Small intestine (tissue), 7 donors: ENCODE measurements at regions not wholly inside any gene's neighbourhood (a gene's known extent, or its start where the extent isn't known, plus 50 kb on each side); places are given as distances from the start of the nearest gene placed in this dataset.

Source experiments
- DNase-seq, 2 donors: peaks; one replicate each; pipeline versions ENCODE4 v3.0.0 to v3.0.0-alpha.2; 2013
- FAIRE-seq: peaks from 2 replicates; lab custom pipeline; 2012; peaks lifted over from hg19 to GRCh38; lab: Jason Lieb, UNC
- H3K27ac ChIP-seq, 3 donors: one replicate each; pipeline ENCODE4 v1.5.1; 2013; ENCODE audit warnings: low read length in 2 of 3, mild to moderate bottlenecking in 2 of 3, control low read depth in 1 of 3, inconsistent platforms in 1 of 3, low read depth in 1 of 3, moderate library complexity in 1 of 3
- H3K27me3 ChIP-seq, 3 donors: one replicate each; pipeline ENCODE4 v1.6.1; 2013; ENCODE audit warnings: low read length in 3 of 3, inconsistent platforms in 1 of 3; ENCODE audit not compliant: control insufficient read depth in 3 of 3, insufficient read depth in 3 of 3
- H3K36me3 ChIP-seq, 3 donors: one replicate each; pipeline ENCODE4 v1.6.1; 2013; ENCODE audit warnings: low read length in 3 of 3, inconsistent platforms in 1 of 3, low read depth in 1 of 3, mild to moderate bottlenecking in 1 of 3, moderate library complexity in 1 of 3; ENCODE audit not compliant: control insufficient read depth in 3 of 3, insufficient read depth in 2 of 3
- H3K4me1 ChIP-seq, 3 donors: one replicate each; pipeline ENCODE4 v1.6.1; 2013; ENCODE audit warnings: low read length in 2 of 3, inconsistent platforms in 1 of 3, low read depth in 1 of 3, mild to moderate bottlenecking in 1 of 3, moderate library complexity in 1 of 3; ENCODE audit not compliant: control insufficient read depth in 3 of 3, insufficient read depth in 2 of 3
- H3K4me3 ChIP-seq, 3 donors: one replicate each; pipeline ENCODE4 v1.5.1; 2013; ENCODE audit warnings: low read length in 3 of 3, control low read depth in 1 of 3, inconsistent platforms in 1 of 3, low read depth in 1 of 3, mild to moderate bottlenecking in 1 of 3, moderate library complexity in 1 of 3
- H3K9me3 ChIP-seq, 2 donors: one replicate each; pipeline ENCODE4 v1.6.1; 2013; ENCODE audit warnings: low read depth in 1 of 2, low read length in 1 of 2; ENCODE audit not compliant: control insufficient read depth in 2 of 2, insufficient read depth in 1 of 2
- WGBS, 3 donors: extraction: QIAGEN DNeasy Blood & Tissue Kit; methylation state at CpG; one replicate each; pipeline ENCODE4 v1.1.7; 2013; 5-methylcytosine and 5-hydroxymethylcytosine counted together
- donor health status: healthy with polysubstance abuse.
- donor health status: control.
- donor health status: control.
- donor health status: Bipolar disorder and iron deficiency.
- donor health status: healthy.

- Histone ChIP-seq H3K27ac (no peak overlapping the region), H3K4me1 (no peaks in the 10 kb centered on the region), H3K9me3 (no peaks in the 10 kb centered on the region), H3K27me3 (peaks cover 0 to 4% (median 2%) of the 10 kb centered on the region in 3 donors), H3K4me3 (no peak overlapping the region), H3K36me3 (no peaks in the 10 kb centered on the region)
- 48 to 63% (median 48%) methylated on average over 6 of the region's 6 CpGs for WGBS, 3 donors
- no peak for DNase-seq
- no peak for FAIRE-seq
Measured at GRCh38 chr13:99884913-99885312, 86.7 kb downstream of the ZIC5 start.

- Histone ChIP-seq H3K4me1 (no peaks in the 10 kb centered on the region), H3K27ac (no peak overlapping the region), H3K27me3 (peaks cover 0 to 2% (median under 1%) of the 10 kb centered on the region in 3 donors), H3K9me3 (no peaks in the 10 kb centered on the region), H3K4me3 (no peak overlapping the region), H3K36me3 (no peaks in the 10 kb centered on the region)
- no peak for FAIRE-seq
- WGBS, 3 donors: 91 to 96% (median 94%) methylated on average over 2 of the region's 2 CpGs
- no peak for DNase-seq
Measured at GRCh38 chr13:99883805-99884204, 87.8 kb downstream of the ZIC5 start.

GRCh38 chr13:99878921-99879610, 92.5 kb downstream of the ZIC5 start:
- Histone ChIP-seq H3K27me3 (peaks cover 0 to 2% (median 0%) of the 10 kb centered on the region in 3 donors), H3K4me1 (no peaks in the 10 kb centered on the region), H3K36me3 (no peaks in the 10 kb centered on the region), H3K27ac (no peak overlapping the region), H3K9me3 (no peaks in the 10 kb centered on the region), H3K4me3 (no peak overlapping the region)
- FAIRE-seq (no peak), DNase-seq (no peak)
- 78 to 89% (median 85%) methylated on average over 13 of the region's 13 CpGs for WGBS, 3 donors

- no peak overlapping the region for H3K27ac ChIP-seq
- no peaks in the 10 kb centered on the region for H3K27me3 ChIP-seq
- H3K9me3 ChIP-seq: no peaks in the 10 kb centered on the region
- DNase-seq (no peak), FAIRE-seq (no peak)
- no peak overlapping the region for H3K4me3 ChIP-seq
- H3K4me1 ChIP-seq: no peaks in the 10 kb centered on the region
- peaks cover 0 to 2% (median 0%) of the 10 kb centered on the region in 3 donors for H3K36me3 ChIP-seq
- 92 to 97% (median 95%) methylated on average over 5 of the region's 5 CpGs for WGBS, 3 donors
Measured at GRCh38 chr13:99876651-99877050, 94.9 kb downstream of the ZIC5 start.

GRCh38 chr13:99875391-99875790, 96.2 kb downstream of the ZIC5 start:
- Histone ChIP-seq H3K9me3 (no peaks in the 10 kb centered on the region), H3K36me3 (peaks cover 0 to 2% (median 0%) of the 10 kb centered on the region in 3 donors), H3K27me3 (no peaks in the 10 kb centered on the region), H3K4me1 (no peaks in the 10 kb centered on the region), H3K27ac (no peak overlapping the region), H3K4me3 (no peak overlapping the region)
- FAIRE-seq (no peak), DNase-seq (no peak)
- 81 to 89% (median 85%) methylated on average over 6 of the region's 6 CpGs for WGBS, 3 donors

GRCh38 chr13:99873832-99874430, 97.6 kb downstream of the ZIC5 start:
- Histone ChIP-seq H3K9me3 (no peaks in the 10 kb centered on the region), H3K36me3 (peaks cover 0 to 2% (median 0%) of the 10 kb centered on the region in 3 donors), H3K4me3 (no peak overlapping the region), H3K27ac (no peak overlapping the region), H3K27me3 (no peaks in the 10 kb centered on the region), H3K4me1 (no peaks in the 10 kb centered on the region)
- FAIRE-seq (no peak), DNase-seq (no peak)
- 68 to 87% (median 82%) methylated on average over 3 of the region's 3 CpGs for WGBS, 3 donors

- H3K27ac ChIP-seq: no peak overlapping the region
- 93 to 97% (median 94%) methylated on average over 2 of the region's 2 CpGs for WGBS, 3 donors
- no peak overlapping the region for H3K4me3 ChIP-seq
- no peaks in the 10 kb centered on the region for H3K9me3 ChIP-seq
- DNase-seq (no peak), FAIRE-seq (peak; percentile 5)
- H3K4me1 ChIP-seq: no peaks in the 10 kb centered on the region
- H3K27me3 ChIP-seq: no peaks in the 10 kb centered on the region
- H3K36me3 ChIP-seq: peaks cover 0 to 2% (median 0%) of the 10 kb centered on the region in 3 donors
Measured at GRCh38 chr13:99873141-99873540, 98.4 kb downstream of the ZIC5 start.

- WGBS, 3 donors: 58 to 77% (median 74%) methylated on average over 6 of the region's 6 CpGs
- Histone ChIP-seq H3K4me1 (no peaks in the 10 kb centered on the region), H3K36me3 (peaks cover 0 to 5% (median 0%) of the 10 kb centered on the region in 3 donors), H3K27ac (no peak overlapping the region), H3K27me3 (no peaks in the 10 kb centered on the region), H3K9me3 (no peaks in the 10 kb centered on the region), H3K4me3 (no peak overlapping the region)
- no peak for DNase-seq
- no peak for FAIRE-seq
Measured at GRCh38 chr13:99871249-99871898, 100.2 kb downstream of the ZIC5 start.
